ENCODE measurements at regions not wholly inside any gene's neighbourhood (a gene's known extent, or its start where the extent isn't known, plus 50 kb on each side); places are given as distances from the start of the nearest gene placed in this dataset.

GRCh38 chr19:13699786-13700185 is 64.5 kb upstream of the MRI1 start:
- no peaks in the 10 kb centered on the region for H3K4me1 Mint-ChIP-seq (ENCODE audit: low read depth)
- TF ChIP-seq, protein P1, sequence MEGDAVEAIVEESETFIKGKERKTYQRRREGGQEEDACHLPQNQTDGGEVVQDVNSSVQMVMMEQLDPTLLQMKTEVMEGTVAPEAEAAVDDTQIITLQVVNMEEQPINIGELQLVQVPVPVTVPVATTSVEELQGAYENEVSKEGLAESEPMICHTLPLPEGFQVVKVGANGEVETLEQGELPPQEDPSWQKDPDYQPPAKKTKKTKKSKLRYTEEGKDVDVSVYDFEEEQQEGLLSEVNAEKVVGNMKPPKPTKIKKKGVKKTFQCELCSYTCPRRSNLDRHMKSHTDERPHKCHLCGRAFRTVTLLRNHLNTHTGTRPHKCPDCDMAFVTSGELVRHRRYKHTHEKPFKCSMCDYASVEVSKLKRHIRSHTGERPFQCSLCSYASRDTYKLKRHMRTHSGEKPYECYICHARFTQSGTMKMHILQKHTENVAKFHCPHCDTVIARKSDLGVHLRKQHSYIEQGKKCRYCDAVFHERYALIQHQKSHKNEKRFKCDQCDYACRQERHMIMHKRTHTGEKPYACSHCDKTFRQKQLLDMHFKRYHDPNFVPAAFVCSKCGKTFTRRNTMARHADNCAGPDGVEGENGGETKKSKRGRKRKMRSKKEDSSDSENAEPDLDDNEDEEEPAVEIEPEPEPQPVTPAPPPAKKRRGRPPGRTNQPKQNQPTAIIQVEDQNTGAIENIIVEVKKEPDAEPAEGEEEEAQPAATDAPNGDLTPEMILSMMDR (IDR thresholded peaks at IDR 0.05), result no peak
- CTCF ChIA-PET, result no interaction called here
- H3K27me3 Mint-ChIP-seq, result peaks cover 57% of the 10 kb centered on the region
- Histone ChIP-seq H3K27ac (ENCODE audit: low read depth in 1 of 2, low read length in 2 of 2) (no peak overlapping the region), H3K4me1 (ENCODE audit: insufficient read depth, low read length) (no peaks in the 10 kb centered on the region), H3K27me3 (ENCODE audit: control insufficient read depth in 1 of 2, insufficient read depth in 2 of 2, low read length in 2 of 2) (peaks cover 11 to 20% of the 10 kb centered on the region in 2 experiments), H3K9me3 (ENCODE audit: control insufficient read depth in 1 of 2, insufficient read depth in 1 of 2, low read length in 2 of 2) (peaks cover 4 to 5% of the 10 kb centered on the region in 2 experiments), H3K36me3 (ENCODE audit: insufficient read depth, low read length) (no peaks in the 10 kb centered on the region), H3K4me3 (ENCODE audit: low read length) (no peak overlapping the region)
- H3K9me3 Mint-ChIP-seq, result no peaks in the 10 kb centered on the region
- intact Hi-C loops (cut with DNase I, micrococcal nuclease), result no loop called here
- no peak overlapping the region for H3K27ac Mint-ChIP-seq
- DNase-seq, result no peak
- no peak overlapping the region for H3K4me3 Mint-ChIP-seq
- H3K36me3 Mint-ChIP-seq (ENCODE audit: low read depth), result no peaks in the 10 kb centered on the region
- no peak for ATAC-seq (ENCODE audit: poor library complexity)
- POLR2A ChIA-PET, result no interaction called here

GRCh38 chr19:13696839-13697238 is 67.5 kb upstream of the MRI1 start:
- intact Hi-C loops (cut with DNase I, micrococcal nuclease), result no loop called here

GRCh38 chr19:13693889-13694288 is 70.4 kb upstream of the MRI1 start:
- TF ChIP-seq, protein P1 (IDR thresholded peaks at IDR 0.05), result no peak
- peaks cover 3 to 17% of the 10 kb centered on the region in 2 experiments for H3K27me3 ChIP-seq (ENCODE audit: control insufficient read depth in 1 of 2, insufficient read depth in 2 of 2, low read length in 2 of 2)
- H3K4me3 ChIP-seq (ENCODE audit: low read length), result no peak overlapping the region
- H3K27me3 Mint-ChIP-seq, result peaks cover 55% of the 10 kb centered on the region
- ChIA-PET POLR2A (no interaction called here), CTCF (no interaction called here)
- no peak overlapping the region for H3K27ac Mint-ChIP-seq
- no peaks in the 10 kb centered on the region for H3K36me3 Mint-ChIP-seq (ENCODE audit: low read depth)
- H3K9me3 ChIP-seq (ENCODE audit: control insufficient read depth in 1 of 2, insufficient read depth in 1 of 2, low read length in 2 of 2), result no peaks in the 10 kb centered on the region
- H3K27ac ChIP-seq (ENCODE audit: low read depth in 1 of 2, low read length in 2 of 2), result no peak overlapping the region
- no peaks in the 10 kb centered on the region for H3K4me1 ChIP-seq (ENCODE audit: insufficient read depth, low read length)
- ATAC-seq (ENCODE audit: poor library complexity) (no peak), DNase-seq (no peak)
- no peaks in the 10 kb centered on the region for H3K36me3 ChIP-seq (ENCODE audit: insufficient read depth, low read length)
- H3K4me3 Mint-ChIP-seq, result no peak overlapping the region
- intact Hi-C loops (cut with DNase I, micrococcal nuclease), result no loop called here
- no peaks in the 10 kb centered on the region for H3K4me1 Mint-ChIP-seq (ENCODE audit: low read depth)
- no peaks in the 10 kb centered on the region for H3K9me3 Mint-ChIP-seq

More at GRCh38 chr19:13696839-13697238, 67.5 kb upstream of the MRI1 start:
- Histone ChIP-seq H3K36me3 (ENCODE audit: insufficient read depth, low read length) (no peaks in the 10 kb centered on the region), H3K4me1 (ENCODE audit: insufficient read depth, low read length) (no peaks in the 10 kb centered on the region), H3K4me3 (ENCODE audit: low read length) (no peak overlapping the region), H3K27ac (ENCODE audit: low read depth in 1 of 2, low read length in 2 of 2) (no peak overlapping the region), H3K27me3 (ENCODE audit: control insufficient read depth in 1 of 2, insufficient read depth in 2 of 2, low read length in 2 of 2) (peaks cover 10 to 24% of the 10 kb centered on the region in 2 experiments), H3K9me3 (ENCODE audit: control insufficient read depth in 1 of 2, insufficient read depth in 1 of 2, low read length in 2 of 2) (peaks cover 4 to 5% of the 10 kb centered on the region in 2 experiments)
- H3K27ac Mint-ChIP-seq, result no peak overlapping the region
- H3K27me3 Mint-ChIP-seq, result peaks cover 68% of the 10 kb centered on the region
- POLR2A ChIA-PET, result no interaction called here
- H3K36me3 Mint-ChIP-seq (ENCODE audit: low read depth), result no peaks in the 10 kb centered on the region
- TF ChIP-seq, protein P1 (IDR thresholded peaks at IDR 0.05), result no peak
- no peaks in the 10 kb centered on the region for H3K9me3 Mint-ChIP-seq
- no peaks in the 10 kb centered on the region for H3K4me1 Mint-ChIP-seq (ENCODE audit: low read depth)
- H3K4me3 Mint-ChIP-seq, result no peak overlapping the region
- ATAC-seq (ENCODE audit: poor library complexity) (no peak), DNase-seq (no peak)
- CTCF ChIA-PET, result no interaction called here
